HL-60 (cell line): ENCODE measurements at regions not wholly inside any gene's neighbourhood (a gene's known extent, or its start where the extent isn't known, plus 50 kb on each side); places are given as distances from the start of the nearest gene placed in this dataset.

Experiments used
- DNase-seq, 2 experiments: peaks; one replicate each; pipeline ENCODE4 v3.0.0-alpha.2; 2010 to 2020; ENCODE audit warnings: low read depth in 1 of 2, low spot score in 1 of 2
- H3K27ac ChIP-seq: fragments of 250-450 bp; sonication (Bioruptor Pico); replicated peaks from 2 replicates; pipeline ENCODE4 v1.5.1; 2020; ENCODE audit warnings: mild to moderate bottlenecking, moderate library complexity
- H3K27me3 ChIP-seq: fragments of 250-450 bp; sonication (Bioruptor Pico); 2 replicates; pipeline ENCODE4 v1.5.1; 2021; ENCODE audit warnings: mild to moderate bottlenecking, moderate library complexity; ENCODE audit not compliant: insufficient read depth, poor library complexity, severe bottlenecking
- H3K4me3 ChIP-seq: replicated peaks from 2 replicates; pipeline ENCODE4 v1.5.1; 2011; ENCODE audit warnings: mild to moderate bottlenecking, control low read depth, low read length; ENCODE audit not compliant: insufficient read depth
- GABPA ChIP-seq: IDR thresholded peaks from 2 replicates; pipeline ENCODE4 v1.6.1; 2012; ENCODE audit warnings: low read depth
- POLR2AphosphoS5 ChIP-seq: IDR thresholded peaks from 2 replicates; pipeline ENCODE4 v1.6.1; 2012; ENCODE audit warnings: low read depth
- SPI1 ChIP-seq: IDR thresholded peaks from 2 replicates; pipeline ENCODE4 v1.6.1; 2012; ENCODE audit warnings: low read depth, mild to moderate bottlenecking, borderline replicate concordance
- TF ChIP-seq, protein P1 (sequence below): IDR thresholded peaks from 2 replicates; pipeline ENCODE4 v1.6.1; 2012; ENCODE audit warnings: low read depth; ENCODE audit not compliant: insufficient replicate concordance
- TF ChIP-seq, protein P2 (sequence below): IDR thresholded peaks from one replicate; pipeline ENCODE4 v1.5.1; 2011; ENCODE audit warnings: low read length, control low read depth, inconsistent platforms; ENCODE audit not compliant: insufficient read depth

DNA sequence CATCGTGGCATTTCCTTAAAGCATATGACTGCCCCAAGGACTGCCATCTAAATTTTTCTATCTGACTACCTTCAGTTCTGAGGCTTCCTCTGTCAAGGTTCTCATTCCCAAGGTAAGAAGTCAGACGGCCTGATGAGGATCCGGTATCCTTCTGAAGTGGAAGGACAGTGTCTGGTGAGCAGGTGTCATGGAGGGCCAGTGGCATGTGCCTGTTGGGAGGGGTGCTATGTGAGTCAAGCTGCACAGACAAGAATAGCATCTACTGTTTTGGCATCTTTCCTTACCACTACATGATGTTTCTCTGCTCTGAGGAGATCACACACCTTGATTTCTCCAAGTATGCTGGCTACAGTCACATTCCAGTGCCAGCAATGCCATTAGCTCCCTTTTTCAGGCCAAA is 99.6 kb upstream of the RGS1 start:
- H3K4me3 ChIP-seq = no peak overlapping the region
- no peak for DNase-seq
- H3K27me3 ChIP-seq = no peaks in the 10 kb centered on the region
- TF ChIP-seq POLR2AphosphoS5 (no peak), GABPA (no peak), SPI1 (no peak)
- TF ChIP-seq, protein P1, sequence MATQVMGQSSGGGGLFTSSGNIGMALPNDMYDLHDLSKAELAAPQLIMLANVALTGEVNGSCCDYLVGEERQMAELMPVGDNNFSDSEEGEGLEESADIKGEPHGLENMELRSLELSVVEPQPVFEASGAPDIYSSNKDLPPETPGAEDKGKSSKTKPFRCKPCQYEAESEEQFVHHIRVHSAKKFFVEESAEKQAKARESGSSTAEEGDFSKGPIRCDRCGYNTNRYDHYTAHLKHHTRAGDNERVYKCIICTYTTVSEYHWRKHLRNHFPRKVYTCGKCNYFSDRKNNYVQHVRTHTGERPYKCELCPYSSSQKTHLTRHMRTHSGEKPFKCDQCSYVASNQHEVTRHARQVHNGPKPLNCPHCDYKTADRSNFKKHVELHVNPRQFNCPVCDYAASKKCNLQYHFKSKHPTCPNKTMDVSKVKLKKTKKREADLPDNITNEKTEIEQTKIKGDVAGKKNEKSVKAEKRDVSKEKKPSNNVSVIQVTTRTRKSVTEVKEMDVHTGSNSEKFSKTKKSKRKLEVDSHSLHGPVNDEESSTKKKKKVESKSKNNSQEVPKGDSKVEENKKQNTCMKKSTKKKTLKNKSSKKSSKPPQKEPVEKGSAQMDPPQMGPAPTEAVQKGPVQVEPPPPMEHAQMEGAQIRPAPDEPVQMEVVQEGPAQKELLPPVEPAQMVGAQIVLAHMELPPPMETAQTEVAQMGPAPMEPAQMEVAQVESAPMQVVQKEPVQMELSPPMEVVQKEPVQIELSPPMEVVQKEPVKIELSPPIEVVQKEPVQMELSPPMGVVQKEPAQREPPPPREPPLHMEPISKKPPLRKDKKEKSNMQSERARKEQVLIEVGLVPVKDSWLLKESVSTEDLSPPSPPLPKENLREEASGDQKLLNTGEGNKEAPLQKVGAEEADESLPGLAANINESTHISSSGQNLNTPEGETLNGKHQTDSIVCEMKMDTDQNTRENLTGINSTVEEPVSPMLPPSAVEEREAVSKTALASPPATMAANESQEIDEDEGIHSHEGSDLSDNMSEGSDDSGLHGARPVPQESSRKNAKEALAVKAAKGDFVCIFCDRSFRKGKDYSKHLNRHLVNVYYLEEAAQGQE = no peak
- TF ChIP-seq, protein P2, sequence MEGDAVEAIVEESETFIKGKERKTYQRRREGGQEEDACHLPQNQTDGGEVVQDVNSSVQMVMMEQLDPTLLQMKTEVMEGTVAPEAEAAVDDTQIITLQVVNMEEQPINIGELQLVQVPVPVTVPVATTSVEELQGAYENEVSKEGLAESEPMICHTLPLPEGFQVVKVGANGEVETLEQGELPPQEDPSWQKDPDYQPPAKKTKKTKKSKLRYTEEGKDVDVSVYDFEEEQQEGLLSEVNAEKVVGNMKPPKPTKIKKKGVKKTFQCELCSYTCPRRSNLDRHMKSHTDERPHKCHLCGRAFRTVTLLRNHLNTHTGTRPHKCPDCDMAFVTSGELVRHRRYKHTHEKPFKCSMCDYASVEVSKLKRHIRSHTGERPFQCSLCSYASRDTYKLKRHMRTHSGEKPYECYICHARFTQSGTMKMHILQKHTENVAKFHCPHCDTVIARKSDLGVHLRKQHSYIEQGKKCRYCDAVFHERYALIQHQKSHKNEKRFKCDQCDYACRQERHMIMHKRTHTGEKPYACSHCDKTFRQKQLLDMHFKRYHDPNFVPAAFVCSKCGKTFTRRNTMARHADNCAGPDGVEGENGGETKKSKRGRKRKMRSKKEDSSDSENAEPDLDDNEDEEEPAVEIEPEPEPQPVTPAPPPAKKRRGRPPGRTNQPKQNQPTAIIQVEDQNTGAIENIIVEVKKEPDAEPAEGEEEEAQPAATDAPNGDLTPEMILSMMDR = no peak
- H3K27ac ChIP-seq = no peak overlapping the region

DNA sequence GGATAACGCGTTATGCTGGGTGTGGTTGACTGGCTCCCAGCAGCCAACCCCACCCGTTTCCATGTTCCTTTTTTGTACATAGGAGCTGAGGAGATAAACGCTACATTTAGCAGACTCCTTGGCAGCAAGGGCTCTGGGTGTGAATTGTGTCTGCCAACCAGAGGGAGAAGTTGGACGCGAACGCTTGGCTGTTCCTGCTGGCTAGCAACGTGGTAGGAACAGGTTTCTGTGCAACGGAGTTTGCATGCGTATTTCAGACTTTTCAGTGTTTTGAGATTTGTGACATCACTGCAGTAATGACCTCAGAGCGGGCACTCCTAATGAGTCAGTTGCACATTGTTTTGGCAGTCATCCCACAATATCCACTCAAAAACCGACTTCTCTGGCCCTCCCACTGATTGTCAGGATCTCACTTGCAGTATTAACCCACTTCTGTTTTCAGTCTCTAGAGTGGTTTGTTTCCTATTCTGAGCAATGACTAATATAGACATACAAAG is 98.7 kb upstream of the RGS1 start:
- no peaks in the 10 kb centered on the region for H3K27me3 ChIP-seq
- TF ChIP-seq, protein P1 = no peak
- DNase-seq = peak in 1 of 2 experiments; percentile 11
- no peak overlapping the region for H3K27ac ChIP-seq
- no peak overlapping the region for H3K4me3 ChIP-seq

DNA sequence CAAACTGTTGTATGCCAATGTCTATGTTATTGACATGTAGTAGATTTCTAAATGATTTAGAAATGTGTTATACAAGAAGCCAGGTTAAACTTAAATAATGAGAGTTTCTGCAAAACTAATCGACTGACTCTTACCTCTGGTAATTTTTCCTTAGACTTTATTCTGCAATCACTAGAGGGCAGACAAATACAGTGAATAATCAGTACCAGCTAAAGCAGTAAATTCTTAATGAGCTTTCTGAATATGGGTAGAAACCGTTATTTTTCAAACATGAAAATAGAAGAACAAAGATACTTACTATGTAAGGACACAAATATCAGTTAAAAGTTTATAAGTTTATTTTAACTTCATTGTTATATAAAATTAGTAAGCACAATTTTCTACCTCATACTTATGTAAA is 97.9 kb upstream of the RGS1 start:
- no peak for TF ChIP-seq GABPA
- TF ChIP-seq, protein P2 = peak; percentile 2

DNA sequence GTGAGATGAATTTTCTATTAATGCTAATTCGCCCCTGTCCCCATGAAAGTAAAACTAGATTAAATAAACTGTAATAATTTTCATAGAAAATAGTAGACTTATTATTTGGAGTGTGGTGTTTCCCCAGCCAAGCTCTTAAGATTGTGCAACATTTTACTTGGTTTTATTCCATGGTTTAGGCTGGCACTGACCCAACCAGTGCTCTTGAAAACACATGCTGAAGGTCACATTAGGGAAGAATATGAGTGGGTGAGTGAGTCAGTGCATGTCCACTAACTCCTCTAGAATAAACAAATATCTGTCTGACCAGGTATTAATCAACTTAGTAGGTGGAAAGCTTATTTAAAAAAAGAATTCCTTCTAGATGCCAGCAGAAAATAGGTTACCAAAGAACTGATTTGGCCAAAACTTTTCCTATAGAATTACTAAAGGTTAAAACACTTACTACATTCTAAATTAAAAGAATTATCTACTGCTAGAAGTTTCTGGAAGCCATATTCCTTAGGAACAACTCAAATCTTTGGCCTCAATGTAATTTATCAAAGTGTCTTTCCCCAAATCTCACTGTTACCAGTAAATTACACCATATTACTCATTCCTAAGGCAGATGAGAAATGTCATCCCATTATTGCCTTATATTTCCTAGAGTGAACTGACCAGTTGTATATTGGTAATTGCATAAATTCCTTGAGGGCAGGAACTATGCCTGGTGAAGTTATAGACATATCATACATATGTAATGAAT is 89.7 kb upstream of the RGS1 start:
- no peak for DNase-seq
- Histone ChIP-seq H3K27me3 (no peaks in the 10 kb centered on the region), H3K4me3 (no peak overlapping the region), H3K27ac (no peak overlapping the region)
- TF ChIP-seq GABPA = no peak
- no peak for TF ChIP-seq SPI1
- TF ChIP-seq POLR2AphosphoS5 = no peak
- TF ChIP-seq, protein P1 = no peak
- TF ChIP-seq, protein P2 = no peak

More for the DNA sequence above, 97.9 kb upstream of the RGS1 start:
- Histone ChIP-seq H3K27ac (no peak overlapping the region), H3K4me3 (no peak overlapping the region), H3K27me3 (no peaks in the 10 kb centered on the region)
- no peak for DNase-seq
